ENCODE measurements at regions not wholly inside any gene's neighbourhood (a gene's known extent, or its start where the extent isn't known, plus 50 kb on each side); places are given as distances from the start of the nearest gene placed in this dataset.

GRCh38 chr1:96329121-96329520, 392.5 kb upstream of the PTBP2 start:
- TF ChIP-seq, protein P1, sequence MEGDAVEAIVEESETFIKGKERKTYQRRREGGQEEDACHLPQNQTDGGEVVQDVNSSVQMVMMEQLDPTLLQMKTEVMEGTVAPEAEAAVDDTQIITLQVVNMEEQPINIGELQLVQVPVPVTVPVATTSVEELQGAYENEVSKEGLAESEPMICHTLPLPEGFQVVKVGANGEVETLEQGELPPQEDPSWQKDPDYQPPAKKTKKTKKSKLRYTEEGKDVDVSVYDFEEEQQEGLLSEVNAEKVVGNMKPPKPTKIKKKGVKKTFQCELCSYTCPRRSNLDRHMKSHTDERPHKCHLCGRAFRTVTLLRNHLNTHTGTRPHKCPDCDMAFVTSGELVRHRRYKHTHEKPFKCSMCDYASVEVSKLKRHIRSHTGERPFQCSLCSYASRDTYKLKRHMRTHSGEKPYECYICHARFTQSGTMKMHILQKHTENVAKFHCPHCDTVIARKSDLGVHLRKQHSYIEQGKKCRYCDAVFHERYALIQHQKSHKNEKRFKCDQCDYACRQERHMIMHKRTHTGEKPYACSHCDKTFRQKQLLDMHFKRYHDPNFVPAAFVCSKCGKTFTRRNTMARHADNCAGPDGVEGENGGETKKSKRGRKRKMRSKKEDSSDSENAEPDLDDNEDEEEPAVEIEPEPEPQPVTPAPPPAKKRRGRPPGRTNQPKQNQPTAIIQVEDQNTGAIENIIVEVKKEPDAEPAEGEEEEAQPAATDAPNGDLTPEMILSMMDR (IDR thresholded peaks at IDR 0.05): no peak
- Mint-ChIP-seq H3K36me3 (no peaks in the 10 kb centered on the region), H3K27me3 (ENCODE audit: low read depth in 3 of 3) (peaks cover 0 to 2% (median 0%) of the 10 kb centered on the region in 3 donors), H3K4me1 (no peaks in the 10 kb centered on the region), H3K27ac (no peak overlapping the region), H3K4me3 (no peak overlapping the region), H3K9me3 (peaks cover 0 to 5% (median 0%) of the 10 kb centered on the region in 7 donors)
- H3K27ac ChIP-seq (ENCODE audit: low read depth in 1 of 2, low read length in 2 of 2): no peak overlapping the region
- no peaks in the 10 kb centered on the region for H3K27me3 ChIP-seq (ENCODE audit: control insufficient read depth in 2 of 2, insufficient read depth in 2 of 2, low read length in 2 of 2)
- no peak for DNase-seq
- H2AFZ ChIP-seq (ENCODE audit: insufficient read depth, low read depth, low read length, poor library complexity, severe bottlenecking): no peak overlapping the region
- no CpG with 5 or more reads among the region's 4 CpGs for WGBS (ENCODE audit: insufficient coverage)
- H3K4me2 ChIP-seq (replicated peaks; ENCODE audit: extremely low read depth, low read length, poor library complexity, severe bottlenecking): no peak overlapping the region
- H4K20me1 ChIP-seq (ENCODE audit: insufficient read depth, low read length): no peaks in the 10 kb centered on the region
- H3K36me3 ChIP-seq (replicated peaks in 1 of 2; ENCODE audit: control insufficient read depth in 1 of 2, insufficient read depth in 2 of 2, low read length in 2 of 2): no peaks in the 10 kb centered on the region
- no peak overlapping the region for H3K4me3 ChIP-seq (replicated peaks in 1 of 3; ENCODE audit: low read depth in 2 of 3, low read length in 3 of 3)
- H3K79me2 ChIP-seq (ENCODE audit: insufficient read depth, low read length): no peaks in the 10 kb centered on the region
- no peak overlapping the region for H3K9ac ChIP-seq (ENCODE audit: insufficient read depth, low read length, poor library complexity, severe bottlenecking)
- H3K4me1 ChIP-seq (ENCODE audit: control insufficient read depth in 1 of 2, insufficient read depth in 2 of 2, low read length in 2 of 2): no peaks in the 10 kb centered on the region
- no peaks in the 10 kb centered on the region for H3K9me3 ChIP-seq (replicated peaks in 1 of 2; ENCODE audit: control insufficient read depth in 1 of 2, insufficient read depth in 1 of 2, low read length in 2 of 2)
- intact Hi-C loops (cut with micrococcal nuclease): no loop called here

GRCh38 chr1:96331596-96331995, 390.0 kb upstream of the PTBP2 start:
- Mint-ChIP-seq H3K36me3 (no peaks in the 10 kb centered on the region), H3K27me3 (ENCODE audit: low read depth in 3 of 3) (peaks cover 0 to 2% (median 0%) of the 10 kb centered on the region in 3 donors), H3K4me3 (no peak overlapping the region), H3K27ac (no peak overlapping the region), H3K4me1 (no peaks in the 10 kb centered on the region), H3K9me3 (peaks cover 0 to 5% (median 0%) of the 10 kb centered on the region in 7 donors)
- TF ChIP-seq, protein P1 (IDR thresholded peaks at IDR 0.05): no peak
- H3K27me3 ChIP-seq (ENCODE audit: control insufficient read depth in 2 of 2, insufficient read depth in 2 of 2, low read length in 2 of 2): no peaks in the 10 kb centered on the region
- intact Hi-C loops (cut with micrococcal nuclease): no loop called here
- H4K20me1 ChIP-seq (ENCODE audit: insufficient read depth, low read length): no peaks in the 10 kb centered on the region
- H3K4me2 ChIP-seq (replicated peaks; ENCODE audit: extremely low read depth, low read length, poor library complexity, severe bottlenecking): no peak overlapping the region
- H3K36me3 ChIP-seq (replicated peaks in 1 of 2; ENCODE audit: control insufficient read depth in 1 of 2, insufficient read depth in 2 of 2, low read length in 2 of 2): no peaks in the 10 kb centered on the region
- H3K4me1 ChIP-seq (ENCODE audit: control insufficient read depth in 1 of 2, insufficient read depth in 2 of 2, low read length in 2 of 2): no peaks in the 10 kb centered on the region
- DNase-seq: no peak
- no peaks in the 10 kb centered on the region for H3K9me3 ChIP-seq (replicated peaks in 1 of 2; ENCODE audit: control insufficient read depth in 1 of 2, insufficient read depth in 1 of 2, low read length in 2 of 2)
- no peak overlapping the region for H3K9ac ChIP-seq (ENCODE audit: insufficient read depth, low read length, poor library complexity, severe bottlenecking)
- no peak overlapping the region for H2AFZ ChIP-seq (ENCODE audit: insufficient read depth, low read depth, low read length, poor library complexity, severe bottlenecking)
- H3K27ac ChIP-seq (ENCODE audit: low read depth in 1 of 2, low read length in 2 of 2): no peak overlapping the region
- WGBS (ENCODE audit: insufficient coverage): 71% methylated on average over 1 of the region's 3 CpGs
- no peaks in the 10 kb centered on the region for H3K79me2 ChIP-seq (ENCODE audit: insufficient read depth, low read length)
- H3K4me3 ChIP-seq (replicated peaks in 1 of 3; ENCODE audit: low read depth in 2 of 3, low read length in 3 of 3): no peak overlapping the region

All from CD14-positive monocyte (primary cell).